C4-2B (cell line): ENCODE measurements at regions not wholly inside any gene's neighbourhood (a gene's known extent, or its start where the extent isn't known, plus 50 kb on each side); places are given as distances from the start of the nearest gene placed in this dataset.
A peak's percentile ranks its signal among the peaks of the same experiment; 100 is the strongest.

Source experiments
- H3K27ac ChIP-seq: fragments of 450-650 bp; 2 replicates; pipeline ENCODE4 v1.5.1; 2017
- ZFX ChIP-seq: fragments of 450-650 bp; IDR thresholded peaks from 2 replicates; pipeline ENCODE4 v1.6.1; 2017
- TF ChIP-seq, protein P1 (sequence below): fragments of 450-650 bp; conservative IDR thresholded peaks from 2 replicates; pipeline ENCODE4 v1.5.1; 2017; ENCODE audit warnings: mild to moderate bottlenecking

GRCh38 chr5:161960314-161960713 lies 107.3 kb upstream of the GABRG2 start:
- TF ChIP-seq ZFX: no peak
- TF ChIP-seq, protein P1, sequence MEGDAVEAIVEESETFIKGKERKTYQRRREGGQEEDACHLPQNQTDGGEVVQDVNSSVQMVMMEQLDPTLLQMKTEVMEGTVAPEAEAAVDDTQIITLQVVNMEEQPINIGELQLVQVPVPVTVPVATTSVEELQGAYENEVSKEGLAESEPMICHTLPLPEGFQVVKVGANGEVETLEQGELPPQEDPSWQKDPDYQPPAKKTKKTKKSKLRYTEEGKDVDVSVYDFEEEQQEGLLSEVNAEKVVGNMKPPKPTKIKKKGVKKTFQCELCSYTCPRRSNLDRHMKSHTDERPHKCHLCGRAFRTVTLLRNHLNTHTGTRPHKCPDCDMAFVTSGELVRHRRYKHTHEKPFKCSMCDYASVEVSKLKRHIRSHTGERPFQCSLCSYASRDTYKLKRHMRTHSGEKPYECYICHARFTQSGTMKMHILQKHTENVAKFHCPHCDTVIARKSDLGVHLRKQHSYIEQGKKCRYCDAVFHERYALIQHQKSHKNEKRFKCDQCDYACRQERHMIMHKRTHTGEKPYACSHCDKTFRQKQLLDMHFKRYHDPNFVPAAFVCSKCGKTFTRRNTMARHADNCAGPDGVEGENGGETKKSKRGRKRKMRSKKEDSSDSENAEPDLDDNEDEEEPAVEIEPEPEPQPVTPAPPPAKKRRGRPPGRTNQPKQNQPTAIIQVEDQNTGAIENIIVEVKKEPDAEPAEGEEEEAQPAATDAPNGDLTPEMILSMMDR: no peak

DNA sequence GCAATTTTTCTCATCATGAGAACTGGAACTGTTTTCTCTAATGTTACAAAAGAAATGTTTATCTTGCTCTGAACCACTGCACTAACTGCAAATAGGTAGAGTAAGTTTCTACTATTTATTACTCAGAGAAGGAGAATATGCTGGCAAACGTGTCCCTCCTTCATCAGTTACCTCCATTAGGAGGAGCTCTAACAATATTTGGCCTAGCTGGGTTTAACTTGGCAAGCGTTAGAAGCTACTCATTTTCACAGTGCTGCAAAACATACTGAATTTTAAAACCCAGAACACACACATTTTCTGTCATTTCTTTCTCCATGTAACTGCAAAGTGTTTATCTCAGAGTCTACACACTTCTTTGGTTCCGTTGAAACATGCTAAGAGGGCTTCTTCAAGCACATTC lies 101.0 kb upstream of the GABRG2 start:
- TF ChIP-seq, protein P1: peak; percentile 64
- TF ChIP-seq ZFX: no peak
- no peak overlapping the region for H3K27ac ChIP-seq

More at GRCh38 chr5:161960314-161960713, 107.3 kb upstream of the GABRG2 start:
- H3K27ac ChIP-seq: no peak overlapping the region

DNA sequence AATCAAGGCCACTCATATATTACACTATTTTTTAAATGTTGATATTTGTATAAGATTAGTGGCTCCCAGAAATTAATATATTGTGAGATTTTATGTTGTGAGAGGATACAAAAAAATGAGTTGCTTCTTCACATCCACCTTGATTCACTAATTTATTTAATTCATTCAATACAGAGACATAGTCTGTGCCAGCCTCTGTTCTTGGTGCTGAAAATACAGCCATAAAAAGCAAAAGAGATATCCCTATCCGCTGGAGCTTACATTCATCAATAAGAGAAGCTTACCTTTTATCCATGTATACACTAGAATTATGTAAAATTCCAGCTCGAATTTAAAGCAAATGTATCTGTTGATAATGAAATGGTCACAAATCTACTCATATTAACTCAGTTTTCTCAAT lies 92.2 kb upstream of the GABRG2 start:
- no peak for TF ChIP-seq ZFX
- TF ChIP-seq, protein P1: no peak
- H3K27ac ChIP-seq: no peak overlapping the region

DNA sequence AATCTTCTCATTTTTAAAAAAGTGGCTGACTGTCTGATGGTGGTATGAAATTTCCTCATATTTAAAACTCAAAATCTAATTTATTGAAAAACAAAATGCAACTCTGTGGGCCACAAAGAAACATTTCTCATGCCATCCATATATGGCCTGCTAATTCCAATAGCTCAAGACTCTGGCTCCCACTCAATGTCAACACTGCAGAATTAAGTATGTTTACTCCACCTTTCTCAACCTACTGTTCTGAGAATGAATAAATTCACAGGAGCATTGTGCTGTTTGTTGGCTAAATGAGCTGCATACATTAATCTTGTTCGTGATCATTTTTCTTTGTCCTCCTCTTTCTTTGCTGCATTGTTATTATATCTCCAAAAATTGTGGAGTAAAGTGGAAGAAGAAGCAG lies 79.5 kb upstream of the GABRG2 start:
- H3K27ac ChIP-seq: no peak overlapping the region
- TF ChIP-seq, protein P1: no peak
- TF ChIP-seq ZFX: no peak
